Osteocyte (in vitro differentiated cells): ENCODE measurements at regions not wholly inside any gene's neighbourhood (a gene's known extent, or its start where the extent isn't known, plus 50 kb on each side); places are given as distances from the start of the nearest gene placed in this dataset.

Source experiments
- DNase-seq: peaks from one replicate; pipeline ENCODE4 v3.0.0; 2021; ENCODE audit warnings: mixed read lengths; ENCODE audit not compliant: unreplicated experiment; ENCODE audit errors: extremely low spot score
- H3K27ac Mint-ChIP-seq: one replicate; pipeline ENCODE4 v1.8.0; 2021; ENCODE audit warnings: mild to moderate bottlenecking, mixed read lengths; ENCODE audit not compliant: unreplicated experiment
- H3K27me3 Mint-ChIP-seq: one replicate; pipeline ENCODE4 v1.8.0; 2021; ENCODE audit warnings: mixed read lengths; ENCODE audit not compliant: unreplicated experiment
- H3K36me3 Mint-ChIP-seq: one replicate; pipeline ENCODE4 v1.8.0; 2021; ENCODE audit warnings: mixed read lengths; ENCODE audit not compliant: unreplicated experiment
- H3K4me1 Mint-ChIP-seq: one replicate; pipeline ENCODE4 v1.8.0; 2021; ENCODE audit warnings: mixed read lengths; ENCODE audit not compliant: unreplicated experiment
- H3K4me3 Mint-ChIP-seq: one replicate; pipeline ENCODE4 v1.8.0; 2021; ENCODE audit warnings: mild to moderate bottlenecking, moderate library complexity, mixed read lengths; ENCODE audit not compliant: unreplicated experiment
- H3K9me3 Mint-ChIP-seq: one replicate; pipeline ENCODE4 v1.8.0; 2021; ENCODE audit warnings: mixed read lengths; ENCODE audit not compliant: unreplicated experiment
- TF ChIP-seq, protein P1 (sequence below): fragments of 200-600 bp; sonication (generic); IDR thresholded peaks from 2 replicates; pipeline ENCODE4 v1.5.0; 2021; ENCODE audit warnings: antibody characterized with exemption, mild to moderate bottlenecking, moderate library complexity

GRCh38 chr3:164144824-164145223, 933.5 kb downstream of the SI start:
- Mint-ChIP-seq H3K4me1 (peaks cover 18% of the 10 kb centered on the region), H3K27ac (no peak overlapping the region), H3K4me3 (no peak overlapping the region), H3K9me3 (peaks cover 39% of the 10 kb centered on the region), H3K36me3 (peaks cover 15% of the 10 kb centered on the region), H3K27me3 (no peaks in the 10 kb centered on the region)
- no peak for DNase-seq
- TF ChIP-seq, protein P1, sequence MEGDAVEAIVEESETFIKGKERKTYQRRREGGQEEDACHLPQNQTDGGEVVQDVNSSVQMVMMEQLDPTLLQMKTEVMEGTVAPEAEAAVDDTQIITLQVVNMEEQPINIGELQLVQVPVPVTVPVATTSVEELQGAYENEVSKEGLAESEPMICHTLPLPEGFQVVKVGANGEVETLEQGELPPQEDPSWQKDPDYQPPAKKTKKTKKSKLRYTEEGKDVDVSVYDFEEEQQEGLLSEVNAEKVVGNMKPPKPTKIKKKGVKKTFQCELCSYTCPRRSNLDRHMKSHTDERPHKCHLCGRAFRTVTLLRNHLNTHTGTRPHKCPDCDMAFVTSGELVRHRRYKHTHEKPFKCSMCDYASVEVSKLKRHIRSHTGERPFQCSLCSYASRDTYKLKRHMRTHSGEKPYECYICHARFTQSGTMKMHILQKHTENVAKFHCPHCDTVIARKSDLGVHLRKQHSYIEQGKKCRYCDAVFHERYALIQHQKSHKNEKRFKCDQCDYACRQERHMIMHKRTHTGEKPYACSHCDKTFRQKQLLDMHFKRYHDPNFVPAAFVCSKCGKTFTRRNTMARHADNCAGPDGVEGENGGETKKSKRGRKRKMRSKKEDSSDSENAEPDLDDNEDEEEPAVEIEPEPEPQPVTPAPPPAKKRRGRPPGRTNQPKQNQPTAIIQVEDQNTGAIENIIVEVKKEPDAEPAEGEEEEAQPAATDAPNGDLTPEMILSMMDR, result no peak

GRCh38 chr3:164132878-164133277, 945.4 kb downstream of the SI start:
- no peak for DNase-seq
- Mint-ChIP-seq H3K27me3 (no peaks in the 10 kb centered on the region), H3K27ac (no peak overlapping the region), H3K4me3 (no peak overlapping the region), H3K36me3 (no peaks in the 10 kb centered on the region), H3K9me3 (peaks cover 3% of the 10 kb centered on the region), H3K4me1 (peaks cover 11% of the 10 kb centered on the region)
- TF ChIP-seq, protein P1, result no peak

DNA sequence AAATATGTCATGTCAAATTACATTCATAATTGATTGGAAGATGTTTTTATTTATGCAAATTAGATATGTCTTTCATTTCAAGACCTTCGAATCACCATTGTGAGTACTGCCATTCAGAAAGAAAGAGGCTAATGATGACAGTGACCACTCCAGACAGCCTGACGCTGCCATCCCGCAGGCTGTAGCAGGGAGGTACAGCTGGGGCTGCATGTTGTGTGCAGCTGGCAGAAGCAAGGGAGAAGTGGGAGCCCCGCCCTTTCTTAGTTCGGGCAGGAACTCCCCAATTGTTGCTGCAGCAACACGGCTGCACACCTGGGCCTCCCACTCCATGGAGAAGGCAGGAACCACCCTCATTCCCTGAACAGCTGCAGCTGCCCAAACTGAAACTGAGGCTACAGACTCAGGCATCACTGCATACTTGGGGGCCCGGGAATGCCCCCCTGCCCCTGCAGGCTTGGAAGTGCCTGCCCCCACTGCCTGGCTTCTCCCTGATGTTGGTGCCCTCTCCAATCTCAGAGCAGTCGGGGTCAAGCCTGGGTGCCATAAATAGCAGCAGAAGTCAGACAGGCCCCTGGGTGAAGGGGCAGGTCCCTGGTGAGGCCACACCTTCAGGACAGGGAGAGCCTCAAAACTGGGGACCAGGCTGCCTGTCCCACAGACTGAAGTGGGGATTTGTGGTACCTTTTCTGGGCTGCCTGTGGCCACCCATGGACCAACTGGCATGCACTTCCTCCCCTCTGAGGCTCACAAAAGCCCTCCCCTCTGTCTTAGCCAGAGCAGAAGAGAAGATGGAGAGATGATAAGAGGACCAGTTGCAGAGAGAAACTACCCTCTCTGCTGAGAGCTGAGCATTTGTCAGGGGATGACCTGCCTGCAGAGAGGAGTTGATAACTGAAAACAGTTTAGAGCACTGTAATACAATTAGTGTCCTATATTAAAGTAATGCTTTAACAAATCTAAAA, 964.6 kb downstream of the SI start:
- no peaks in the 10 kb centered on the region for H3K27me3 Mint-ChIP-seq
- DNase-seq, result no peak
- peaks cover 4% of the 10 kb centered on the region for H3K36me3 Mint-ChIP-seq
- peaks cover 16% of the 10 kb centered on the region for H3K4me1 Mint-ChIP-seq
- TF ChIP-seq, protein P1, result no peak
- no peak overlapping the region for H3K4me3 Mint-ChIP-seq
- peaks cover 12% of the 10 kb centered on the region for H3K9me3 Mint-ChIP-seq
- no peak overlapping the region for H3K27ac Mint-ChIP-seq

DNA sequence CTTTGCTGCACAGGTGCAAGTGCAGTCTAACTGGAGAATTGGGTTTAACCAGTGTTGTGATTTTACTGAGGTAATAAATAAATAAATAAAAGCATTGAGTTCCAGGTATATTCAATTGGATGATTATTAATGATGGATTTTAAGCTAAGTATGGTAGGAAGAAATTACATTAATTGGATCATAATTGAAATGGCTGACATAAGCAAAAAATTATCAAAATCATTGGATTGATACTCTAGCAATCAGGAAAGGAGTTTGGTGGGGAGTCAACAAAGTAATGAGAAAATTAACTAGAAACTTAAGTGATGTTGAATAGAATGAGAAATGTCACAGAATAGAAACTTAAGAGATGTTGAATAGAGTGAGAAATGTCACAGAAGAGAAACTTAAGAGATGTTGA, 981.9 kb downstream of the SI start:
- H3K27ac Mint-ChIP-seq, result no peak overlapping the region
- no peaks in the 10 kb centered on the region for H3K36me3 Mint-ChIP-seq
- DNase-seq, result no peak
- peaks cover 11% of the 10 kb centered on the region for H3K4me1 Mint-ChIP-seq
- H3K27me3 Mint-ChIP-seq, result no peaks in the 10 kb centered on the region
- peaks cover 10% of the 10 kb centered on the region for H3K9me3 Mint-ChIP-seq
- H3K4me3 Mint-ChIP-seq, result no peak overlapping the region
- TF ChIP-seq, protein P1, result no peak

GRCh38 chr3:164095949-164096348, 982.3 kb downstream of the SI start:
- H3K4me3 Mint-ChIP-seq, result no peak overlapping the region
- H3K9me3 Mint-ChIP-seq, result peaks cover 10% of the 10 kb centered on the region
- no peak for DNase-seq
- H3K4me1 Mint-ChIP-seq, result peaks cover 11% of the 10 kb centered on the region
- H3K27me3 Mint-ChIP-seq, result no peaks in the 10 kb centered on the region
- no peak overlapping the region for H3K27ac Mint-ChIP-seq
- peaks cover 1% of the 10 kb centered on the region for H3K36me3 Mint-ChIP-seq
- TF ChIP-seq, protein P1, result no peak
